WI38 (cell line): ENCODE measurements at regions not wholly inside any gene's neighbourhood (a gene's known extent, or its start where the extent isn't known, plus 50 kb on each side); places are given as distances from the start of the nearest gene placed in this dataset.

Experiments
- H3K4me3 ChIP-seq: 2 replicates; pipeline ENCODE4 v1.5.1; 2011; ENCODE audit warnings: low read depth, mild to moderate bottlenecking, control low read depth, low read length
- CTCF ChIP-seq: IDR thresholded peaks from 2 replicates; pipeline ENCODE4 v1.5.1; 2012; ENCODE audit warnings: low read depth, mild to moderate bottlenecking, control low read depth, low read length

GRCh38 chr1:163531345-163531744 lies 209.6 kb downstream of the NUF2 start:
- H3K4me3 ChIP-seq, result no peak overlapping the region
- no peak for TF ChIP-seq CTCF

- TF ChIP-seq CTCF, result no peak
- H3K4me3 ChIP-seq, result no peak overlapping the region
Measured at GRCh38 chr1:163535401-163535800, 213.6 kb downstream of the NUF2 start.

GRCh38 chr1:163535807-163536206 lies 214.1 kb downstream of the NUF2 start:
- no peak for TF ChIP-seq CTCF
- H3K4me3 ChIP-seq, result no peak overlapping the region

GRCh38 chr1:163537809-163538208 lies 216.1 kb downstream of the NUF2 start:
- no peak overlapping the region for H3K4me3 ChIP-seq
- no peak for TF ChIP-seq CTCF

- TF ChIP-seq CTCF, result no peak
Measured at GRCh38 chr1:163538667-163539066, 216.9 kb downstream of the NUF2 start.

GRCh38 chr1:163540727-163541126 lies 219.0 kb downstream of the NUF2 start:
- no peak overlapping the region for H3K4me3 ChIP-seq
- no peak for TF ChIP-seq CTCF

More at GRCh38 chr1:163538667-163539066, 216.9 kb downstream of the NUF2 start:
- no peak overlapping the region for H3K4me3 ChIP-seq

- no peak overlapping the region for H3K4me3 ChIP-seq
- TF ChIP-seq CTCF, result no peak
Measured at GRCh38 chr1:163544441-163544840, 222.7 kb downstream of the NUF2 start.
